GM12878 (cell line): ENCODE measurements at regions not wholly inside any gene's neighbourhood (a gene's known extent, or its start where the extent isn't known, plus 50 kb on each side); places are given as distances from the start of the nearest gene placed in this dataset.
A peak's percentile ranks its signal among the peaks of the same experiment; 100 is the strongest.

ENCODE experiments used
- ATAC-seq: fragments of 200-7000 bp; cut with Tn5 transposase; 3 replicates; pipeline ENCODE4 v1.9.1; 2020; ENCODE audit warnings: mild to moderate bottlenecking, moderate library complexity
- BruUV-seq: library from RNA; stranded (reverse); fragments of 400-500 nt; replicated peaks from 2 replicates; lab custom pipeline; 2021; lab: Mats Ljungman, UMichigan
- CTCF ChIA-PET: fragments of 300-600 bp; sonication (Branson Sonifier 250); formaldehyde crosslinking; extraction: SDS; loops from one replicate; lab custom pipeline; 2021; ENCODE audit warnings: inconsistent platforms; lab: Yijun Ruan, JAX
- POLR2A ChIA-PET: fragments of 350-600 bp; formaldehyde crosslinking; extraction: SDS; loops from one replicate; lab custom pipeline; 2021; ENCODE audit warnings: inconsistent platforms; lab: Charles Lee
- RAD21 ChIA-PET: fragments of 300-600 bp; sonication (Branson Sonifier 250); formaldehyde crosslinking; loops from one replicate; lab custom pipeline; 2023; ENCODE audit warnings: antibody characterized with exemption; ENCODE audit not compliant: unreplicated experiment; lab: Charles Lee
- SMC1A ChIA-PET: fragments of 300-600 bp; sonication (Branson Sonifier 250); formaldehyde crosslinking; loops from one replicate; lab custom pipeline; 2023; ENCODE audit not compliant: unreplicated experiment, uncharacterized antibody; lab: Charles Lee
- DNase-seq: peaks from one replicate; pipeline ENCODE4 v3.0.0-alpha.2; 2011; ENCODE audit warnings: low read depth, low spot score
- FAIRE-seq: peaks from 3 replicates; lab custom pipeline; 2011; peaks lifted over from hg19 to GRCh38; lab: Jason Lieb, UNC
- H2AFZ ChIP-seq: 2 replicates; pipeline ENCODE4 v1.6.0; 2011; ENCODE audit warnings: low read depth, low read length, control low read depth; ENCODE audit not compliant: control insufficient read depth
- H3K27ac ChIP-seq: 2 replicates; pipeline ENCODE4 v1.5.1; 2011; ENCODE audit warnings: control low read depth; ENCODE audit not compliant: control insufficient read depth, insufficient read depth
- H3K27me3 ChIP-seq, 2 experiments: replicated peaks in 1 of 2; 2 replicates each; pipeline versions ENCODE4 v1.6.0 to v1.6.1; 2011; ENCODE audit warnings: low read length in 1 of 2; ENCODE audit not compliant: control insufficient read depth in 2 of 2, insufficient read depth in 2 of 2
- H3K36me3 ChIP-seq, 2 experiments: 2 replicates each; pipeline ENCODE4 v1.5.1; 2011; ENCODE audit warnings: low read length in 1 of 2; ENCODE audit not compliant: control insufficient read depth in 2 of 2, insufficient read depth in 2 of 2
- H3K4me1 ChIP-seq: 2 replicates; pipeline ENCODE4 v1.6.1; 2011; ENCODE audit warnings: mild to moderate bottlenecking, low read length, moderate library complexity, mixed read lengths; ENCODE audit not compliant: control insufficient read depth, insufficient read depth
- H3K4me2 ChIP-seq: 2 replicates; pipeline ENCODE4 v1.6.0; 2011; ENCODE audit warnings: control low read depth; ENCODE audit not compliant: control insufficient read depth, insufficient read depth
- H3K4me3 ChIP-seq: fragments of 200-600 bp; sonication (generic); 2 replicates; pipeline ENCODE4 v1.5.1; 2016
- H3K79me2 ChIP-seq: 2 replicates; pipeline ENCODE4 v1.6.0; 2011; ENCODE audit warnings: low read length; ENCODE audit not compliant: control insufficient read depth, insufficient read depth
- H3K9ac ChIP-seq: 2 replicates; pipeline ENCODE4 v1.8.0; 2011; ENCODE audit warnings: low read length, control low read depth, mixed read lengths; ENCODE audit not compliant: control insufficient read depth, insufficient read depth
- H3K9me3 ChIP-seq: replicated peaks from 3 replicates; pipeline ENCODE4 v1.5.1; 2011; ENCODE audit warnings: mild to moderate bottlenecking, low read length; ENCODE audit not compliant: control insufficient read depth, insufficient read depth
- H4K20me1 ChIP-seq: 2 replicates; pipeline ENCODE4 v1.6.0; 2011; ENCODE audit not compliant: control insufficient read depth, insufficient read depth
- BMI1 ChIP-seq: fragments of 450-650 bp; IDR thresholded peaks from 2 replicates; pipeline ENCODE4 v1.6.1; 2016; ENCODE audit warnings: mild to moderate bottlenecking, moderate library complexity, borderline replicate concordance
- MYC ChIP-seq: IDR thresholded peaks from 2 replicates; pipeline ENCODE4 v1.6.1; 2011; ENCODE audit warnings: mild to moderate bottlenecking, low read length, moderate library complexity, inconsistent platforms; ENCODE audit not compliant: insufficient read depth, insufficient replicate concordance, insufficient read length, severe bottlenecking
- RAD21 ChIP-seq: IDR thresholded peaks from 2 replicates; pipeline ENCODE4 v1.6.1; 2011; ENCODE audit warnings: mild to moderate bottlenecking, low read depth, low read length, moderate library complexity; ENCODE audit not compliant: insufficient read depth
- RAD51 ChIP-seq: fragments of 450-650 bp; IDR thresholded peaks from 2 replicates; pipeline ENCODE4 v1.6.1; 2016; ENCODE audit warnings: moderate library complexity, mild to moderate bottlenecking, inconsistent platforms
- SIX5 ChIP-seq: IDR thresholded peaks from 2 replicates; pipeline ENCODE4 v1.6.1; 2011; ENCODE audit warnings: mild to moderate bottlenecking, low read depth, low read length, moderate library complexity; ENCODE audit not compliant: severe bottlenecking
- SMC3 ChIP-seq: IDR thresholded peaks from 2 replicates; pipeline ENCODE4 v1.6.1; 2011; ENCODE audit warnings: low read length, improper control_type of control experiment, borderline replicate concordance
- SREBF1 ChIP-seq: IDR thresholded peaks from 2 replicates; pipeline ENCODE4 v1.6.1; 2012; ENCODE audit warnings: mild to moderate bottlenecking, low read length
- SUPT20H ChIP-seq: IDR thresholded peaks from 2 replicates; pipeline ENCODE4 v1.6.1; 2011; ENCODE audit warnings: low read depth, mild to moderate bottlenecking, low read length, moderate library complexity, borderline replicate concordance; ENCODE audit not compliant: control insufficient read depth
- WGBS: methylation state at CpG from one replicate; pipeline ENCODE4 v1.1.6; 2016; ENCODE audit warnings: low lambda C conversion rate; ENCODE audit not compliant: insufficient replicate concordance, insufficient coverage; ENCODE audit errors: missing lambda C conversion rate; 5-methylcytosine and 5-hydroxymethylcytosine counted together
- in situ Hi-C: fragments of 300-500 bp; cut with MboI; formaldehyde crosslinking; loops from 9 replicates; pipeline ENCODE4 v1.14.3; 2018; ENCODE audit warnings: mixed read lengths
- intact Hi-C: fragments of 100-400 bp; cut with micrococcal nuclease; formaldehyde crosslinking; loops from one replicate; pipeline ENCODE4 v1.14.2; 2022; ENCODE audit not compliant: unreplicated experiment

DNA sequence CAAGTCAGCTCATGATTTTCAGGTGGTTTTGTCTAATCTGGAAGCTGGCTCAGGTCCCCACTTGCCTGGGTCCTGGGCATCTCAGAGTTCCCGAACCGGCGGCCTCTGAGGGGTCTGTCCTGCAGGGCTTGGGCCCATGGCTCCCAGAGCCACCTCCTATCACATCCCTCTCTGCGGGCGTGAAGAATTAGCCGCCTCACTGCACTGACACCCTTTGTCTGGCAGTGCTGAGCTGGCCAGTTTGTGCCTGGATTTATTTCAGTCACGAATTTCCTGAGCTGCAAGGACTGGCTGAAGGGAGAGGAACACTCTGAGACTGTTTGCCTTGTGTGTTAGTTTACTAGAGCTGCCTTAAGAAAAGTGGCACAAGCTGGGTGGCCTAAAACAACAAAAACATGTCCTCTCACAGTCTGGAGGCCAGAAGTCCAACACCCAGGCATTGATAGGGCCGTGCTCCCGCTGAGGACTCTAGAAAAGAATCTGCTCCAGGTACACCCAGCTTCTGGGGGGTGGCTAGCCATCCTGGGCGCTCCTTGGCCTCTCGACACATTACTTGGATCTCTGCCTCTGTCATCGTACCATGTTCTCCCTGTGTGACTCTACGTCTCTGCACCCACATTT is 217.5 kb upstream of the DYNLRB2 start (continued):
- TF ChIP-seq SUPT20H: no peak
- no peak for TF ChIP-seq MYC
- no peak for TF ChIP-seq SREBF1
- no peak for TF ChIP-seq SMC3

DNA sequence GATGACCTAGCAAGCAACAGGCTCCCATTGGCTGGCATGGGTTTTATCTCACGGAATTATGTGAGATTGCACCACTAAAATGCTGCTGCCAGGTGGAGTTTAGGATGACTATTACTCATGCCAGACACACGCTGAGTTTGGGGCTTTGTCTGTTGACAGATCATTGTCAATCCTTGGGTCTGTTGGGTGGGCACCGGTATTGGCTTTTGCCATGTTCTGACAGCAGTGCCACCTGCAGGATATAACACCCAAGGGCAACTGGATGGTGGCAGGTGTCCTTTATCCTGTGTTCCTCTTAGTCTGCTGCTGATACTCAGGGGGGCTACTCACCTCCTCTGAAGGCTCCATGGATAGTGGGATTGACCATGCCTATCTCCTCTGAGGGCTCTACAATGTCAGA is 221.6 kb upstream of the DYNLRB2 start:
- H3K27me3 ChIP-seq: no peaks in the 10 kb centered on the region; a peak in 2 of 4 replicates
- H3K9ac ChIP-seq: no peak overlapping the region
- no peak overlapping the region for H3K4me3 ChIP-seq
- no peak for FAIRE-seq
- SMC1A ChIA-PET: no interaction called here
- intact Hi-C loops (no loop called here), in situ Hi-C loops (no loop called here)
- POLR2A ChIA-PET: no interaction called here
- no peaks in the 10 kb centered on the region for H3K4me1 ChIP-seq
- no peaks in the 10 kb centered on the region for H4K20me1 ChIP-seq
- 20% methylated on average over 3 of the region's 3 CpGs for WGBS
- no TSS peak for BruUV-seq
- no peaks in the 10 kb centered on the region for H3K79me2 ChIP-seq
- H3K9me3 ChIP-seq: no peaks in the 10 kb centered on the region
- TF ChIP-seq BMI1 (no peak), SIX5 (no peak), RAD51 (no peak), RAD21 (peak; percentile 30)
- RAD21 ChIA-PET: no interaction called here
- DNase-seq: no peak
- ATAC-seq: no peak
- no peak overlapping the region for H3K27ac ChIP-seq
- H3K36me3 ChIP-seq: no peaks in the 10 kb centered on the region
- H2AFZ ChIP-seq: no peak overlapping the region
- CTCF ChIA-PET: no interaction called here
- no peak overlapping the region for H3K4me2 ChIP-seq
